AG04450 (cell line): ENCODE measurements at regions not wholly inside any gene's neighbourhood (a gene's known extent, or its start where the extent isn't known, plus 50 kb on each side); places are given as distances from the start of the nearest gene placed in this dataset.

Experiments used
- CTCF ChIA-PET: fragments of 300-600, 350-600 bp; formaldehyde crosslinking; extraction: SDS; loops from one replicate; lab custom pipeline; 2022; ENCODE audit warnings: antibody characterized with exemption, inconsistent platforms; lab: Charles Lee
- POLR2A ChIA-PET: fragments of 350-600 bp; formaldehyde crosslinking; extraction: SDS; loops from one replicate; lab custom pipeline; 2021; ENCODE audit warnings: antibody characterized with exemption, inconsistent platforms; lab: Yijun Ruan, JAX
- DNase-seq: peaks from one replicate; pipeline ENCODE4 v3.0.0-alpha.2; 2011; ENCODE audit warnings: low read depth, low spot score
- H3K27ac ChIP-seq: one replicate; pipeline ENCODE4 v1.5.1; 2012; ENCODE audit warnings: low read depth, low read length, control low read depth
- H3K27me3 ChIP-seq: one replicate; pipeline ENCODE4 v1.6.0; 2012; ENCODE audit warnings: low read length; ENCODE audit not compliant: control insufficient read depth, insufficient read depth
- H3K4me3 ChIP-seq: 2 replicates; pipeline ENCODE4 v1.5.1; 2011; ENCODE audit warnings: mild to moderate bottlenecking, low read depth, low read length, control low read depth
- H3K9me3 ChIP-seq: 2 replicates; pipeline ENCODE4 v1.5.1; 2012; ENCODE audit warnings: low read length; ENCODE audit not compliant: control insufficient read depth, insufficient read depth
- TF ChIP-seq, protein P1 (sequence below): IDR thresholded peaks from 2 replicates; pipeline ENCODE4 v1.5.1; 2011; ENCODE audit warnings: low read depth, low read length, control low read depth, inconsistent platforms

- no peak for DNase-seq
- ChIA-PET POLR2A (no interaction called here), CTCF (interaction anchor here (0.7 to 1.4 kb wide), 2 partner anchors 86 to 279 kb away, joined by 3 to 4 read pairs; no protein-coding TSS in a partner anchor)
- no peaks in the 10 kb centered on the region for H3K27me3 ChIP-seq
- no peak overlapping the region for H3K27ac ChIP-seq
- H3K9me3 ChIP-seq, result peaks cover 4% of the 10 kb centered on the region
- H3K4me3 ChIP-seq, result no peak overlapping the region
- TF ChIP-seq, protein P1, sequence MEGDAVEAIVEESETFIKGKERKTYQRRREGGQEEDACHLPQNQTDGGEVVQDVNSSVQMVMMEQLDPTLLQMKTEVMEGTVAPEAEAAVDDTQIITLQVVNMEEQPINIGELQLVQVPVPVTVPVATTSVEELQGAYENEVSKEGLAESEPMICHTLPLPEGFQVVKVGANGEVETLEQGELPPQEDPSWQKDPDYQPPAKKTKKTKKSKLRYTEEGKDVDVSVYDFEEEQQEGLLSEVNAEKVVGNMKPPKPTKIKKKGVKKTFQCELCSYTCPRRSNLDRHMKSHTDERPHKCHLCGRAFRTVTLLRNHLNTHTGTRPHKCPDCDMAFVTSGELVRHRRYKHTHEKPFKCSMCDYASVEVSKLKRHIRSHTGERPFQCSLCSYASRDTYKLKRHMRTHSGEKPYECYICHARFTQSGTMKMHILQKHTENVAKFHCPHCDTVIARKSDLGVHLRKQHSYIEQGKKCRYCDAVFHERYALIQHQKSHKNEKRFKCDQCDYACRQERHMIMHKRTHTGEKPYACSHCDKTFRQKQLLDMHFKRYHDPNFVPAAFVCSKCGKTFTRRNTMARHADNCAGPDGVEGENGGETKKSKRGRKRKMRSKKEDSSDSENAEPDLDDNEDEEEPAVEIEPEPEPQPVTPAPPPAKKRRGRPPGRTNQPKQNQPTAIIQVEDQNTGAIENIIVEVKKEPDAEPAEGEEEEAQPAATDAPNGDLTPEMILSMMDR, result no peak
These were observed 206.7 kb downstream of the MOXD1 start for GRCh38 chr6:132194529-132194928.

GRCh38 chr6:132192631-132193030 lies 208.6 kb downstream of the MOXD1 start:
- TF ChIP-seq, protein P1, result no peak
- ChIA-PET POLR2A (no interaction called here), CTCF (no interaction called here)
- no peak overlapping the region for H3K27ac ChIP-seq
- no peak overlapping the region for H3K4me3 ChIP-seq
- no peak for DNase-seq
- H3K27me3 ChIP-seq, result no peaks in the 10 kb centered on the region
- peaks cover 4% of the 10 kb centered on the region for H3K9me3 ChIP-seq

- no peak for DNase-seq
- POLR2A ChIA-PET, result no interaction called here
- Histone ChIP-seq H3K9me3 (peaks cover 4% of the 10 kb centered on the region), H3K27me3 (no peaks in the 10 kb centered on the region), H3K4me3 (no peak overlapping the region), H3K27ac (no peak overlapping the region)
- CTCF ChIA-PET, result interaction anchor here (1.4 kb wide), 1 partner anchor 89 kb away, joined by 4 read pairs; no protein-coding TSS in a partner anchor
- TF ChIP-seq, protein P1, result no peak
These were observed 210.5 kb downstream of the MOXD1 start for GRCh38 chr6:132190815-132191175.

DNA sequence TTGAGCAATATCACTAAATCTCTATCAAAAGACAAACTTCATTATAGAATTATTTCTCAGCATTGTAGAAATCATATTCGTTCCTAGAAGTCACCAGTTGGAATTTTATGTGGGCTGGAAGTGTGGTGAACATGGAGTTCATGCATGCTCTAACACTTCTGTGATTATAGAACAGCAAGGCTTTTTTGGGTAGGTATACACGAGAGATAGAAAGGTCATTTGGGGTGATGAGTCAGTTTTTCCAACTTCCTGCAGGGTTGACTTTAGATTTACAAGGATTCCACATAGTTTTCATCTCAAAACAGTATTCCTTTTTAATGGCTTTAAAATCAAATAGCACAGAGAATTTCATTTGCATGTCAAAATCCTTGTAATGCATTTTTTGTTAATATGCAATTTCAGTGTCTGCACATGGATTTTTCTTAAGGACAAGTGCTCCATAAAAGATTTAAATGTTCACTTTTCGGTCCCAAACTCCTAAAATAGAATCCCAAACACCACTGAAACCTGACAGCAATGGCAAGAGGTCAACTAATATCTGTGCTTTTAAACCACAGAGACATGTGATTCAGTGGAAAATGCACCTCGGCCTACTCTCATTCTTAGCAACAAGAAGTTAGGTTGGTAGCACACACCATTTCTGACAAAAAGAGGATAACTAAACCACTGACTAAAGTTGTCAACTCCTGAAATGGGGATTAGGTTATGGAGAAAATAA lies 211.0 kb downstream of the MOXD1 start:
- CTCF ChIA-PET, result no interaction called here
- POLR2A ChIA-PET, result no interaction called here

More for the DNA sequence above, 211.0 kb downstream of the MOXD1 start:
- Histone ChIP-seq H3K4me3 (no peak overlapping the region), H3K9me3 (peaks cover 4% of the 10 kb centered on the region; the same call in 1 of the 2 replicates), H3K27me3 (no peaks in the 10 kb centered on the region), H3K27ac (peak overlapping the region; percentile 39)
- DNase-seq, result no peak
- TF ChIP-seq, protein P1, result no peak
